ENCODE measurements at regions not wholly inside any gene's neighbourhood (a gene's known extent, or its start where the extent isn't known, plus 50 kb on each side); places are given as distances from the start of the nearest gene placed in this dataset.

DNA sequence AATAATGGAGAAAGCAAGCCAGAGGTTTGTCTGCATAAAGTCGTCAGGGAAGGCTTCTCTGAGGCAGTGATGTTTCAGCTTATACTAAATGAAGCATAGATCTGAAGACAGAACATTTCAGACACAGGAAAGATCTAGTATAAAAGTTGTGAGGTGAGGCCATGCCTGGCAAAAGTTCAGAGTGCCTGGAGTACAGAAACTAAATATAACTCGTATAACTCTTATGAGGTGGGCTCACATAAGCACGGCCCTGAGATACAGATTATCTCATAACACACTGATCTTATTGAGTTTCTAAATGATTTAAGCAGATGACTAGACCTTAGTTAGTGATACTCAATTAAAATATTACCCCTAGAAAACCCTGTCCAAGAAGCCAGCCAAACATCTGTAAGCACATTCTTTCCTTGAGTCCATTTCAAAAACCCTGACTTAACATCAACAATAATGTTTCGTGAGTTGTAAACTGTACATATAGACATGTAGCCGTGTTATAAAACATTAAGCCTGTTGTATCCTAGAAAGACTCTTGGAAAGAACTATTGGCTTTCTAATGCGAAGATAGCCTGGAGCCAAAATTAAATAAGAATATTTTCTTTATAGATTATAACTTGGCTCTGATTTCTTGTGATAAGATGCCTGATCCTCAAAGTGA lies 667.6 kb downstream of the TENT5A start:
- no peak for TF ChIP-seq GATA2 (IDR thresholded peaks at IDR 0.05; ENCODE audit: low read depth, low read length)
- no peak for TF ChIP-seq GATA3 (IDR thresholded peaks at IDR 0.05; ENCODE audit: low read depth, low read length)
